ELF-1 (cell line): ENCODE measurements at regions not wholly inside any gene's neighbourhood (a gene's known extent, or its start where the extent isn't known, plus 50 kb on each side); places are given as distances from the start of the nearest gene placed in this dataset.

ENCODE experiments used
- DNase-seq: peaks from one replicate; pipeline ENCODE4 v3.0.0-alpha.2; 2016; ENCODE audit warnings: low read depth, low spot score

DNA sequence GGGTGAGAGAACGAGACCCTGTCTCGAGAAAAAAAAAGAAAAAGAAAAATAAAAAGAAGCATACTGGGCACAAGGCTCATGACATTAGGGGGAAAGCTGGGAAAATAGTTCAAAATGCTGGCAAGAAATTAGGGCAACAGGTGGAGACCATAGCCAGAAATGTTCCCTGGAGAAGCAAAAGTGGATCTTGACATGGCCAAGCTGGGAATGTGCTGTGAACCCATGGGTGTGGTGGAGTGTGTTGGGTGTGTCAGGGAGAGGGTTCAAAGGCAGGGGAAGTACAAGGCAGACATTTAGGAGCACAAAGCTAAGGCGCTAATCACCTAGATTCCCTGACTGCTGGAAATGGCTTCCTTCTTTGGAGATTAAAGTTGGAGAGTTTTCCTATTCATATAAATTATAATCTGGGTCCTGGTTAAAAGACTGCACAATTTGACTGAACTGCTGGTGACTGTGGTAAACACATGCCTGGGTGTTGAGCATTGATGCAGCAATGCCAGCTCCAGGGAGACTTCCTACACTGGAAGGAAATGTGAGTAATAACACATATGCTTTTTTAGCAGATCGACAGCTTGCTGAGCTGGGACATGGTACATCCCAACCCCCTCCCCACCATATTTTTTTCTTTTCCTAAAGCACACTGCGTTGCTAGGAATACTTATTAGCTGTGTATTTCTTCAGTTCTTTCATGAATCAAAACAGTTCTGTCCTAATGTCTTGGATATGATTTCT, 70.1 kb upstream of the ARHGAP21 start:
- DNase-seq: no peak

DNA sequence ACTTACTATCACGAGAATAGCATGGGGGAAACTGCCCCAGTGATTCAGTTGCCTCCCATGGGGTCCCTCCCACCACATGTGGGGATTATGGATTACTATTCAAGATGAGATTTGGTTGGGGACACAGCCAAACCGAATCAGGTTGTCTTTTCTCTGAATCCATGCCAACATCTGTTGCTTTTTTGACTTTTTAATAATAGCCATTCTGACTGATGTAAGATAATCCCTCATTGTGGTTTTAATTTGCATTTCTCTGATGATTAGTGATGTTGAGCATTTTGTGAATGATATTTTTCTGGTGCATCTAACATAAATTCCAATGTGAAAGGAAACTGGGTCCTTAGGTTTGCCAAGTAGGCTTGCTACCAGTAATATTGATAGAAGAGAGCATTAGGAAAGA, 69.0 kb upstream of the ARHGAP21 start:
- DNase-seq: no peak

DNA sequence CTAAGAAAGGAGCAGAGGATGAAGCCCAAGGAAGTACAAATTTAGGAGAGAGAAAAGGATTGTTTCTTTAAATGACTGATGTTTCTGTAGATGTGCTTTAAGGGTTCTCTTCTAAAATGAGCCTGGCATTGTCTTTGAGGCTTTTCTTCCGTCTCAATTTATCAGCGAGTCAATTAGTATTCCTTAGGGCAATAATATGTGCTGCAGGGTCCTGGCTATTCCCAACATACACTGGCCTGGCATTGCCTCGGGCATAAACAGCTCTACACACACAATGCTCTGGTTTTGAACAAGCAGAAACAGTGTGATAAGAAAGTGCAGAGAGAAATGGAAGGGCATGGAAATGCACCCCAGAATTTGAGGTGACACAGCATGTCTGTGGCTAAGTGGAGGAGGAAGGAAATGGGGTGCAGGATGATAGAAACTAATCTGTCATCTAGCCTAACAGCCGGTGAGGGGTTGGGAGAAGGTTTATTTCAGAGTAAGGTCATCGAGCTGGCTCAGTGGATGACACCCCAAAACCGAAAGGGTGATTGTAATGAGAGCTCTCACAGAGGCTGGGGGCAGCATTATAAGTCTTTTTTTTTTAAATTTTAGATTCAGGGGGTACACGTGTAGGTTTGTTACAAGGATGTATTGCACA, 67.5 kb upstream of the ARHGAP21 start:
- no peak for DNase-seq

DNA sequence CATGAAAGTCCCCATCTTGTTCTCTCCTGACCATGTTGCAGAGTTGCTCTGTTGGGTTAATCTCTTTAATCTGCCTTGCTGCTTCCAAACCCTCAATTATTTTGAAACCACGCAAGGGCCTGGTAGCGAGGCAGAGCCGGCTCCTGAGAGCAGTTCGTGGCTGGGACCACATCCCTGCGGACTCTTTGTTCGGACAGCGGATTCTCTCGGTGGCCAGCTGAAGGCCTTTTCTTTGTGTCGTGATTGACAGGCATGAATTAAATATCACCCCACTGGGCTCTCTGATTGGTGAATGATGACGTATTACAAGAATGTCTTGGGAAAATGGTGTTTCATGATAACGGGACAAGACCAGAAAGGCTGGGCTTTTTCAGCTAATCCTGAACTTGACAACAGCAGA, 66.9 kb upstream of the ARHGAP21 start:
- peak; percentile 6 for DNase-seq

DNA sequence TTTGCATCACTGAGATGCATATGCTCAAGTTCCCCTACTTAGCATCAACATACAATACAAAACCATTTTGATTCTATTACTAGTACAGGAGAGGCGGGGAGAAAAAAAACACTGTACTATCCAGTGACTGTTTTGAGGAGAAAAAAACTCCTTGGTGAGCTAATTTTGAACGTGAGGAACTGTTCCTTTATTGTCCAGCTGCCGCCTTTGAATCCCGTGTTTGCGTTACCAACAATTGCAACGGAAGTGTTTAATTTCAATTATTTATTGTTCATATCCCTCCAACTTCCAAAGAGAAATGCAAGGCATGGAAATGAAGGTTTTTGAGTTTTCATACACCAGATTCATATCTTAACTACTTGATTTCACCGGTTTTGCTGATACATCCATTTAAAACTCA, 66.4 kb upstream of the ARHGAP21 start:
- DNase-seq: no peak

DNA sequence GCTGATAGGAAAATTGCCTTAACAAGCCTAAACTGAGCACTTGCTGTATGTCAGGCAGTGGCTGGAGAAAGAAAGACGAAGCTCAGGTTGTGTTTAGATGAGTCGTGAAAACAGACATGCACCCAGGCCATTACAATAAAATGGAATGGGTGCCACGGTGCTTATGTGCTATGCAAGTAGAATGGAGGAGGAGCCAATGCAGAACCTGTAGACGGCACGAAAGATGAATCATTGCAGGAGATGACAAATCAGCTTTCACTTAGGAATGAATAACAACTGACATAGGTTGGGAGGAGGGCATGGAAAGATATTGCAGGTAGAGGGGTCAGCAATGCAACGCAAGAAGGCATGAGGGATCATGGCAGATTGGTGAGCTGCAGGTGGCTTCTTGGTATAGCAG, 61.2 kb upstream of the ARHGAP21 start:
- DNase-seq: no peak

DNA sequence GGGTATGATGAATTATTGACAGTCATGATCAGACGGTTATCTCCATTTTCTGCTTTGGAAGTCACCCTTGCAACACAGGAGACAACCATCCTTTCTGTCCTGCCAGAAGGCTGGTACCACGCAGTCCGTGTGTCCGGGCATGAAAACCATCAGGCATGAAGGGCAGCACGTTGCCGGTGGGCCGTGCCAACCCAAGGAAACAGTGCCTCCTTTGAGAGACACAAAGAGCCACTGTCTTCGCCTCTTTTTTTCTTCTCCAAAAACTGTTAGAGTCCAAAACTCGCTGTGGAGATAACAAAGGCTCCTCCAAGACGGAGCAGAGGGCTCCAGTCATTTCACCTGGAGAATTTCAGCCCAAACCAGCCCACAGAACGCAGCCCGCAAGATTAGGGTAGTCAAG, 60.4 kb upstream of the ARHGAP21 start:
- no peak for DNase-seq

DNA sequence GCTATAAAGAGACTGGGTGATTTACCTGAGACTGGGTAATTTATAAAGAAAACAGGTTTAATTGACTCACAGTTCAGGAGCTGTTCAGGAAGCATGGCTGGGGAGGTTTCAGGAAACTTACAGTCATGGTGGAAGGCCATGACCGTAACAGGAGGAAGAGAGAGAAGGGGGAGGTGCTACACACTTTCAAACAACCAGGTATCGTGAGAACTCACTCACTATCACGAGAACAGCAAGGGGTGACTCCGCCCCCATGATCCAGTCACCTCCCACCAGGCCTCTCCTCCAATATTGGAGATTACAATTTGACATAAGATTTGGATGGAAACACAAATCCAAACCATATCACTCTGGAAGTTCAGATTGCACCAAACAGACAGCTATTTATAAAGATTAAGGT, 59.8 kb upstream of the ARHGAP21 start:
- no peak for DNase-seq

DNA sequence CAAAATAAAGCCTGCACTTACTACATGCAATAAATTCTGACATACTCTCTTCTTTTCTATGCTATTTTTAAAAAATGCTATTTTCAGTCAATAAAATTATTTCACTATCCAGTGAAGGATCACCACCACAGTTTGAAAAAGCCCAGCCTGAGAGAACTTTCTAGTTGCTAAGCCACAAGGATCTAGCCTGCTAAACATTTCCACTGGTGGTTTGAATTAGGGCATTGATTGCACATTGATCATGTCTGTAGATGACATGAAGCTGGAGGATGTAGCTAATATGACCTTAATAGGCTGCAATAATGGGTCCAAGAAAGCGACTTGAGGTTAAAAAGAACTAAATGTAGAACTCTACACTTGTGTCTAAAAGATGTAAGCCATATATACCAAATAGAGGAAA, 56.0 kb upstream of the ARHGAP21 start:
- DNase-seq: no peak

DNA sequence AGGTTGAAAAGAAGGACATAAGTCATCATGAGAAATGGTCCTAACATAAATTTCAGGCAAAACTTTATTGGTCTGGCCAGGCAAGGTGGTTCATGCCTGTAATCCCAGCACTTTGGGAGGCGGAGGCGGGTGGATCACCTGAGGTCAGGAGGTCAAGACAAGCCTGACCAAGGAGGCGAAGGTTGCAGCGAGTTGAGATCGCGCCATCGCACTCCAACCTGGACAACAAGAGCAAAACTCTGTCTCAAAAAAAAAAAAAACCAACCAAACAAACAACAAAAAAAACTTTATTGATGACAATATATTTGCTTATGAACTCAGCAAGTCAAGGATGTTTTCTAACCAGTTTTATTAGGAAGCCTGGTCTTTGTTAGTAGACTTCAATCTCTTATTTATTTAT, 54.6 kb upstream of the ARHGAP21 start:
- DNase-seq: no peak

DNA sequence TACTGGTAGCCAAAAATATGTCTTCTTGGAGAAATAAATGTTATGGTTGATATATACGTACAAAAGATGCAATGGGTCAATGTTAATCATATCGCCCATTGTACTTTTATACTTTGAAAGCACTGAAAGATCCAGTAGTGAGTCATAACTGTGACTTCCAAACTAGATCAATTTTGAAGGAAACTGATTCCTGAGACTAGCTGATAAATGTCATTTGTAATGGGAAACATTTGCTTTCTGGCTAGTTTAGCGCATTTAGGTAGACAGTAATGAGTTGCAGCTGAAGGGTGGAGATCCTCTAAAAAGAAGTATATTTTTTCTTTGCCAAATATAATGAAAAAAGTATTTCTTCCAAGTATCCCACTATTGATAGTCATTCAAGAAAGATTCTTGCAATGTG, 53.5 kb upstream of the ARHGAP21 start:
- no peak for DNase-seq

DNA sequence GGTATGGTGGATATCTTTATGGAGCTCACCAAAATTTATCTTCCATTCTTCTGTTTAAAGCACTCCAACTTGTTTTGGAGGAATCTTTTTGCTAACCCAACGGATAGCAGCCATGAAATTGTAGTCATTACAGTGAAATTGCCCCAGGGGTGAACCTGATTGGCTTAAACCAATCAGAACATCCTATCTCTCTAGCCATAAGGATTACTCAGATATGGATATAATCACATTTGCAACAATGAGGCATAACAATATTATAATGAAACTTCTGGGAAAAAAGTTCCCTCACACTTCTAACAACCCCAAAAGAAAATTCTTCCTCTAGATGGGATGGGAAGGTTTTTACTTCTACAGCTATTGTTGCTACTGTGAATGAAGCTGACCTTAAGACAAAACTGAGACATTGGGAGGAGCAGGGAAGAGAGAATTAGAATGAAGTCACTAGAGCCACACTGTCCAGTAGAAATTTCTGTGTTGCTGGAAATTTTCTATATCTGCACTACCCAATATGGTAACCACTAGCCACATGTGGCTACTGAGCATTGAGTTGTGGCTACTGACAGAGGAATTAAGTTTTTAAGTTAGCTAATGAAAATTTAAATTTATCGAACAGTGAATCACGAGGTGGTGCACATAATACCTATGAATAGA, 50.4 kb upstream of the ARHGAP21 start:
- no peak for DNase-seq
